K562 (cell line): ENCODE measurements at regions not wholly inside any gene's neighbourhood (a gene's known extent, or its start where the extent isn't known, plus 50 kb on each side); places are given as distances from the start of the nearest gene placed in this dataset.

Source experiments
- ATAC-seq: fragments of 200-7000 bp; cut with Tn5 transposase; 3 replicates; pipeline ENCODE4 v1.9.1; 2020; ENCODE audit warnings: moderate library complexity
- BruUV-seq: library from RNA; stranded (reverse); fragments of 400-500 nt; replicated peaks from 2 replicates; lab custom pipeline; 2021; lab: Mats Ljungman, UMichigan
- CTCF ChIA-PET: fragments of 300-600 bp; formaldehyde crosslinking; extraction: SDS; loops from one replicate; lab custom pipeline; 2021; ENCODE audit warnings: low intra/inter-chr PET ratio; lab: Yijun Ruan, JAX
- POLR2A ChIA-PET: fragments of 300-600, 350-650 bp; sonication (Branson Sonifier 250); formaldehyde crosslinking; extraction: SDS; loops from one replicate; lab custom pipeline; 2021; ENCODE audit warnings: antibody characterized with exemption, inconsistent platforms; lab: Yijun Ruan, JAX
- DNase-seq, 4 experiments: peaks; one replicate each; pipeline versions ENCODE4 v3.0.0 to v3.0.0-alpha.2; 2011 to 2018; ENCODE audit warnings: low spot score in 3 of 4, mixed read lengths in 3 of 4; ENCODE audit errors: extremely low read depth in 1 of 4
- FAIRE-seq: peaks from 2 replicates; lab custom pipeline; 2011; peaks lifted over from hg19 to GRCh38; lab: Jason Lieb, UNC
- H2AFZ ChIP-seq: 2 replicates; pipeline ENCODE4 v1.6.0; 2011; ENCODE audit warnings: low read depth, low read length, control low read depth, inconsistent platforms
- H3K27ac ChIP-seq: fragments of 200-600 bp; 3 replicates; pipeline ENCODE4 v1.8.0; 2011; ENCODE audit warnings: low read depth, mild to moderate bottlenecking, control low read depth, inconsistent platforms, low read length, moderate library complexity, mixed read lengths; ENCODE audit errors: extremely low read depth
- H3K27me3 ChIP-seq, 2 experiments: fragments of 300-600 bp in 1 of 2; 2 replicates in 1 of 2; 3 replicates in 1 of 2; pipeline versions ENCODE4 v1.6.0 to v1.8.0; 2011; ENCODE audit warnings: inconsistent platforms in 2 of 2, low read length in 2 of 2, mild to moderate bottlenecking in 1 of 2, mixed read lengths in 1 of 2, moderate library complexity in 1 of 2; ENCODE audit not compliant: control insufficient read depth in 2 of 2, insufficient read depth in 2 of 2
- H3K36me3 ChIP-seq: fragments of 300-600 bp; 3 replicates; pipeline ENCODE4 v1.8.0; 2011; ENCODE audit warnings: mild to moderate bottlenecking, low read length, inconsistent platforms; ENCODE audit not compliant: control insufficient read depth, insufficient read depth
- H3K4me1 ChIP-seq, 2 experiments: fragments of 200-600 bp in 1 of 2; replicated peaks in 1 of 2; 2 replicates in 1 of 2; 3 replicates in 1 of 2; pipeline versions ENCODE4 v1.5.1 to v1.8.0; 2011; ENCODE audit warnings: inconsistent platforms in 2 of 2, low read length in 2 of 2, mild to moderate bottlenecking in 1 of 2, mixed read lengths in 1 of 2, moderate library complexity in 1 of 2; ENCODE audit not compliant: control insufficient read depth in 2 of 2, insufficient read depth in 2 of 2
- H3K4me2 ChIP-seq: 2 replicates; pipeline ENCODE4 v1.6.1; 2011; ENCODE audit warnings: low read length, control low read depth, inconsistent platforms, mixed read lengths; ENCODE audit not compliant: insufficient read depth
- H3K4me3 ChIP-seq: fragments of 200-600 bp; sonication (generic), shearing (Covaris generic); 2 replicates; pipeline ENCODE4 v1.5.1; 2016; ENCODE audit warnings: control low read depth, inconsistent platforms
- H3K79me2 ChIP-seq: fragments of 200-600 bp; 3 replicates; pipeline ENCODE4 v1.8.0; 2011; ENCODE audit warnings: low read length, inconsistent platforms; ENCODE audit not compliant: control insufficient read depth, insufficient read depth
- H3K9ac ChIP-seq, 2 experiments: 2 replicates each; pipeline versions ENCODE4 v1.6.0 to v1.6.1; 2011; ENCODE audit warnings: low read depth in 2 of 2, low read length in 2 of 2, control low read depth in 1 of 2, inconsistent platforms in 1 of 2, mild to moderate bottlenecking in 1 of 2, mixed read lengths in 1 of 2; ENCODE audit not compliant: insufficient read depth in 1 of 2
- H3K9me1 ChIP-seq: one replicate; pipeline ENCODE4 v1.6.0; 2011; ENCODE audit warnings: inconsistent platforms, mild to moderate bottlenecking, low read length, moderate library complexity; ENCODE audit not compliant: control insufficient read depth, insufficient read depth
- H3K9me3 ChIP-seq: replicated peaks from 2 replicates; pipeline ENCODE4 v1.5.1; 2011; ENCODE audit warnings: low read depth, low read length, inconsistent platforms; ENCODE audit not compliant: control insufficient read depth, insufficient read depth
- H4K20me1 ChIP-seq: replicated peaks from 2 replicates; pipeline ENCODE4 v1.6.1; 2011; ENCODE audit warnings: low read length, inconsistent platforms, mixed read lengths; ENCODE audit not compliant: control insufficient read depth, insufficient read depth
- ADNP ChIP-seq: fragments of 200-800 bp; sonication (Bioruptor generic); IDR thresholded peaks from 2 replicates; pipeline ENCODE4 v1.6.1; 2016; ENCODE audit warnings: missing genetic modification characterization, missing compliant biosample characterization
- BMI1 ChIP-seq: fragments of 150-350 bp; IDR thresholded peaks from 2 replicates; pipeline ENCODE4 v1.6.1; 2014; ENCODE audit warnings: low read length
- BRF1 ChIP-seq: IDR thresholded peaks from 3 replicates; pipeline ENCODE4 v1.6.1; 2011; ENCODE audit warnings: borderline replicate concordance, mild to moderate bottlenecking; ENCODE audit not compliant: insufficient read length; ENCODE audit errors: extremely low read depth
- CHCHD3 ChIP-seq: fragments of 250-450 bp; sonication (Bioruptor Pico); IDR thresholded peaks from 2 replicates; pipeline ENCODE4 v2.1.2; 2022; ENCODE audit warnings: mild to moderate bottlenecking
- ETS1 ChIP-seq: conservative IDR thresholded peaks from 2 replicates; pipeline ENCODE4 v1.6.1; 2011; ENCODE audit warnings: low read depth, mild to moderate bottlenecking, low read length; ENCODE audit not compliant: control insufficient read depth
- KLF6 ChIP-seq: fragments of 250-450 bp; sonication (Bioruptor Pico); IDR thresholded peaks from 2 replicates; pipeline ENCODE4 v1.4.0; 2020; ENCODE audit warnings: mild to moderate bottlenecking, moderate library complexity, borderline replicate concordance
- MEF2A ChIP-seq: IDR thresholded peaks from 2 replicates; pipeline ENCODE4 v1.6.1; 2011; ENCODE audit warnings: low read depth, mild to moderate bottlenecking, low read length, moderate library complexity; ENCODE audit not compliant: control insufficient read depth
- PTBP1 ChIP-seq: fragments of 200-400 bp; formaldehyde crosslinking; IDR thresholded peaks from 2 replicates; pipeline ENCODE4 v1.6.1; 2017; ENCODE audit warnings: low read depth, low read length
- RBFOX2 ChIP-seq: fragments of 200-400 bp; formaldehyde crosslinking; IDR thresholded peaks from 2 replicates; pipeline ENCODE4 v1.6.1; 2017; ENCODE audit warnings: low read depth, mild to moderate bottlenecking, low read length, moderate library complexity
- RCOR1 ChIP-seq, 2 experiments: IDR thresholded peaks; 2 replicates each; pipeline ENCODE4 v1.6.1; 2012; ENCODE audit warnings: low read depth in 2 of 2, low read length in 2 of 2, borderline replicate concordance in 1 of 2, improper control_type of control experiment in 1 of 2
- SMARCB1 ChIP-seq: IDR thresholded peaks from 2 replicates; pipeline ENCODE4 v1.6.1; 2011; ENCODE audit warnings: improper control_type of control experiment, low read depth; ENCODE audit not compliant: insufficient read length
- SPI1 ChIP-seq: IDR thresholded peaks from 2 replicates; pipeline ENCODE4 v1.6.1; 2011; ENCODE audit warnings: low read depth, low read length, control low read depth, borderline replicate concordance
- SRSF1 ChIP-seq: fragments of 200-400 bp; formaldehyde crosslinking; IDR thresholded peaks from 2 replicates; pipeline ENCODE4 v1.6.1; 2017; ENCODE audit warnings: mild to moderate bottlenecking, low read depth, low read length, moderate library complexity
- ZBTB9 ChIP-seq: fragments of 450-650 bp; formaldehyde crosslinking; IDR thresholded peaks from 2 replicates; pipeline ENCODE4 v1.4.0; 2020; ENCODE audit warnings: mild to moderate bottlenecking, moderate library complexity
- ZEB2 ChIP-seq: fragments of 450-650 bp; IDR thresholded peaks from 2 replicates; pipeline ENCODE4 v1.6.1; 2016
- ZNF668 ChIP-seq: fragments of 250-450 bp; sonication (Bioruptor Pico); IDR thresholded peaks from 2 replicates; pipeline ENCODE4 v1.8.0; 2022; ENCODE audit warnings: mild to moderate bottlenecking, inconsistent platforms
- ZSCAN29 ChIP-seq: fragments of 450-650 bp; IDR thresholded peaks from 2 replicates; pipeline ENCODE4 v1.6.1; 2017
- WGBS: fragments of 100-300 bp; shearing (Covaris generic); methylation state at CpG from one replicate; pipeline ENCODE4 v1.1.6; 2016; ENCODE audit warnings: low coverage, mixed read lengths; ENCODE audit not compliant: insufficient coverage; ENCODE audit errors: missing lambda C conversion rate; 5-methylcytosine and 5-hydroxymethylcytosine counted together
- in situ Hi-C: fragments of 300-500 bp; cut with MboI; formaldehyde crosslinking; loops from 4 replicates; pipeline ENCODE4 v1.15.0; 2018; ENCODE audit warnings: inconsistent platforms, mixed read lengths
- intact Hi-C: fragments of 100-400 bp; cut with micrococcal nuclease; formaldehyde crosslinking; loops from 2 replicates; pipeline ENCODE4 v1.14.2; 2022

- WGBS = 0% methylated on average over 1 of the region's 1 CpG
- intact Hi-C loops (no loop called here), in situ Hi-C loops (no loop called here)
- ChIA-PET POLR2A (no interaction called here), CTCF (no interaction called here)
- no TSS peak for BruUV-seq
- H3K36me3 ChIP-seq = no peaks in the 10 kb centered on the region
- H3K9me3 ChIP-seq = no peaks in the 10 kb centered on the region
- H3K79me2 ChIP-seq = no peaks in the 10 kb centered on the region
- H3K27me3 ChIP-seq = no peaks in the 10 kb centered on the region
- no peak for DNase-seq
- H4K20me1 ChIP-seq = no peaks in the 10 kb centered on the region
- no peak overlapping the region for H3K4me2 ChIP-seq
- no peak overlapping the region for H3K27ac ChIP-seq
- TF ChIP-seq BRF1 (no peak), SPI1 (no peak), ZNF668 (no peak), SMARCB1 (no peak), ZSCAN29 (no peak), MEF2A (no peak), ZBTB9 (CRISPR knock-in tag) (no peak), ADNP (no peak), PTBP1 (no peak), RCOR1 (IDR thresholded peaks at IDR 0.05; ENCODE audit: borderline replicate concordance in 1 of 2, low read depth in 2 of 2, low read length in 2 of 2) (no peak), BMI1 (no peak), ETS1 (no peak), KLF6 (no peak), CHCHD3 (CRISPR knock-in tag) (no peak), RBFOX2 (no peak), ZEB2 (no peak), SRSF1 (no peak)
- H3K9me1 ChIP-seq = no peaks in the 10 kb centered on the region
- no peak overlapping the region for H3K9ac ChIP-seq
- no peak for FAIRE-seq
- H3K4me3 ChIP-seq = no peak overlapping the region
- no peak for ATAC-seq
- no peaks in the 10 kb centered on the region for H3K4me1 ChIP-seq
- H2AFZ ChIP-seq = no peak overlapping the region
These were observed 58.9 kb upstream of the SEMA3C start for GRCh38 chr7:80977751-80978150.
